GM18909 (cell line): ENCODE measurements at regions not wholly inside any gene's neighbourhood (a gene's known extent, or its start where the extent isn't known, plus 50 kb on each side); places are given as distances from the start of the nearest gene placed in this dataset.
A peak's percentile ranks its signal among the peaks of the same experiment; 100 is the strongest.

ENCODE experiments used
- ATAC-seq: cut with Tn5 transposase; IDR thresholded peaks from one replicate; pipeline ENCODE4 v1.9.1; 2021; ENCODE audit warnings: mild to moderate bottlenecking; ENCODE audit not compliant: unreplicated experiment, poor library complexity

- ATAC-seq = no peak
Measured at GRCh38 chr5:91687430-91687829, 304.3 kb upstream of the ARRDC3 start.

- ATAC-seq = no peak
Measured at GRCh38 chr5:91684625-91685024, 301.5 kb upstream of the ARRDC3 start.

- no peak for ATAC-seq
Measured at GRCh38 chr5:91670563-91670962, 287.4 kb upstream of the ARRDC3 start.

- ATAC-seq = no peak
Measured at GRCh38 chr5:91670122-91670521, 287.0 kb upstream of the ARRDC3 start.

- no peak for ATAC-seq
Measured at GRCh38 chr5:91668261-91668660, 285.1 kb upstream of the ARRDC3 start.

GRCh38 chr5:91652678-91653077 lies 269.6 kb upstream of the ARRDC3 start:
- ATAC-seq = no peak

GRCh38 chr5:91651704-91652103 lies 268.6 kb upstream of the ARRDC3 start:
- no peak for ATAC-seq

- ATAC-seq = no peak
Measured at GRCh38 chr5:91645347-91645746, 262.2 kb upstream of the ARRDC3 start.

GRCh38 chr5:91643797-91644196 lies 260.7 kb upstream of the ARRDC3 start:
- ATAC-seq = no peak

- no peak for ATAC-seq
Measured at GRCh38 chr5:91642581-91642980, 259.5 kb upstream of the ARRDC3 start.

GRCh38 chr5:91641730-91642350 lies 258.7 kb upstream of the ARRDC3 start:
- ATAC-seq = peak; percentile 62

GRCh38 chr5:91639744-91640143 lies 256.6 kb upstream of the ARRDC3 start:
- ATAC-seq = no peak

- no peak for ATAC-seq
Measured at GRCh38 chr5:91638010-91638409, 254.9 kb upstream of the ARRDC3 start.

GRCh38 chr5:91635950-91636734 lies 253.0 kb upstream of the ARRDC3 start:
- ATAC-seq = no peak

- ATAC-seq = no peak
Measured at GRCh38 chr5:91632871-91633270, 249.8 kb upstream of the ARRDC3 start.

- ATAC-seq = no peak
Measured at GRCh38 chr5:91611746-91612145, 228.6 kb upstream of the ARRDC3 start.

- ATAC-seq = no peak
Measured at GRCh38 chr5:91607675-91608074, 224.6 kb upstream of the ARRDC3 start.

- no peak for ATAC-seq
Measured at GRCh38 chr5:91599863-91600262, 216.7 kb upstream of the ARRDC3 start.

- no peak for ATAC-seq
Measured at GRCh38 chr5:91598216-91598615, 215.1 kb upstream of the ARRDC3 start.

GRCh38 chr5:91595424-91595823 lies 212.3 kb upstream of the ARRDC3 start:
- ATAC-seq = no peak

GRCh38 chr5:91591076-91591475 lies 208.0 kb upstream of the ARRDC3 start:
- ATAC-seq = no peak

- no peak for ATAC-seq
Measured at GRCh38 chr5:91586232-91586631, 203.1 kb upstream of the ARRDC3 start.
